KMS-11 (cell line): ENCODE measurements at regions not wholly inside any gene's neighbourhood (a gene's known extent, or its start where the extent isn't known, plus 50 kb on each side); places are given as distances from the start of the nearest gene placed in this dataset.

Experiments
- H2AFZ ChIP-seq: fragments of 200-600 bp; sonication (generic); 2 replicates; pipeline ENCODE4 v1.6.1; 2016; ENCODE audit warnings: antibody characterized with exemption, mixed run types, low read depth
- H3K27ac ChIP-seq: fragments of 200-600 bp; sonication (generic); 2 replicates; pipeline ENCODE4 v1.6.1; 2016; ENCODE audit warnings: mild to moderate bottlenecking, mixed run types
- H3K27me3 ChIP-seq: fragments of 200-600 bp; sonication (generic); 2 replicates; pipeline ENCODE4 v1.6.1; 2017; ENCODE audit warnings: mild to moderate bottlenecking, low read depth, mixed run types, moderate library complexity; ENCODE audit not compliant: insufficient read depth
- H3K36me3 ChIP-seq: fragments of 200-600 bp; sonication (generic); 2 replicates; pipeline ENCODE4 v1.6.1; 2017; ENCODE audit warnings: mild to moderate bottlenecking, mixed run types; ENCODE audit not compliant: insufficient read depth
- H3K4me1 ChIP-seq: fragments of 200-600 bp; sonication (generic); 2 replicates; pipeline ENCODE4 v1.6.1; 2016; ENCODE audit warnings: mild to moderate bottlenecking, low read depth, mixed run types; ENCODE audit not compliant: poor library complexity, severe bottlenecking
- H3K4me2 ChIP-seq: fragments of 200-600 bp; sonication (generic); 2 replicates; pipeline ENCODE4 v1.7.0; 2016; ENCODE audit warnings: mild to moderate bottlenecking, mixed run types
- H3K4me3 ChIP-seq: fragments of 200-600 bp; sonication (generic); IDR thresholded peaks from 2 replicates; pipeline ENCODE4 v1.6.1; 2017; ENCODE audit warnings: low read depth, low read length, mixed read lengths; ENCODE audit not compliant: insufficient read depth
- H3K79me2 ChIP-seq: fragments of 200-600 bp; sonication (generic); 2 replicates; pipeline ENCODE4 v1.6.1; 2016; ENCODE audit warnings: low read depth, mixed run types; ENCODE audit not compliant: insufficient read depth
- H3K9ac ChIP-seq: fragments of 200-600 bp; sonication (generic); 2 replicates; pipeline ENCODE4 v1.6.1; 2016; ENCODE audit warnings: mild to moderate bottlenecking, mixed run types
- H4K20me1 ChIP-seq: fragments of 200-600 bp; sonication (generic); 2 replicates; pipeline ENCODE4 v1.6.1; 2016; ENCODE audit warnings: mild to moderate bottlenecking, mixed run types; ENCODE audit not compliant: insufficient read depth
- CTCF ChIP-seq: fragments of 200-600 bp; sonication (generic); conservative IDR thresholded peaks from 2 replicates; pipeline ENCODE4 v1.6.1; 2017; ENCODE audit warnings: low read depth, mild to moderate bottlenecking, antibody characterized with exemption, low read length, moderate library complexity, mixed read lengths

DNA sequence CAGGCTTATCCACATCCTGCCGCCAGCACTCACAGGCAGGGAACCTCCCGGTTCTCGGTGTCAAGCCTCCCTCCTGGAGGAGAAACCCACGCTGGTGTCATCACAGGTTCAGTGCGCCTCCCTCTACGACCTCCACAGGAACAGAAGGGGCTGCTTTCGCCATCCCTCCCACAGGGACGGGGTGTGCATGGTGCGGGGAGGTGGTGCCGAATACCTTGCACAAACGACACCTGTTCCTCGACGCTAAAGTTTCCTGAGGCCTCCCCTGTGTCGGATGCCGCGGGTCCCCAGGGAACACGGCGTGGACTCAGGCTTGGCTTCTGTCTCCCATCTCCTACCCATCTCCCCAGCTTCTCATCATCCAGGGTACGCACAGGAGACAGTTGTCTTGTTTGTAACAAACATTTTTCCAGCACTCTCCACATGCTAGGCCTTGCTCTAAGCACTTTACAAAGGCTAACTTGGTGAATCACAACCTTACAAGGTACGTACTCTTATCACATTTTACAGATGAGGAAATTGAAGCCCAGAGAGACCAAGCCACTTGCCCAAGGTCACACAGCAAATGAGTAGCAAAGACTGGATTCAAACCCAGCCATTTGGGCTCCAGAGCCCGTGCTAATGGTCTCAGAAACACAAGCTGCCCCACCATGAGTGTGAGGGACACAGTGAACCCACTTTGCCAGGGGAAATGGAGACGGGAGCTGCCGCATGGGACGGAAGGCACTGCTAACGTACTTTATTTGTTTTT is 271.6 kb downstream of the C16orf95 start:
- Histone ChIP-seq H3K27ac (no peak overlapping the region), H3K4me1 (no peaks in the 10 kb centered on the region), H3K4me2 (no peak overlapping the region), H3K4me3 (no peak overlapping the region), H2AFZ (no peak overlapping the region), H3K79me2 (no peaks in the 10 kb centered on the region), H4K20me1 (no peaks in the 10 kb centered on the region), H3K9ac (no peak overlapping the region), H3K36me3 (no peaks in the 10 kb centered on the region), H3K27me3 (no peaks in the 10 kb centered on the region; the same call in 1 of the 2 replicates)
- TF ChIP-seq CTCF: no peak

DNA sequence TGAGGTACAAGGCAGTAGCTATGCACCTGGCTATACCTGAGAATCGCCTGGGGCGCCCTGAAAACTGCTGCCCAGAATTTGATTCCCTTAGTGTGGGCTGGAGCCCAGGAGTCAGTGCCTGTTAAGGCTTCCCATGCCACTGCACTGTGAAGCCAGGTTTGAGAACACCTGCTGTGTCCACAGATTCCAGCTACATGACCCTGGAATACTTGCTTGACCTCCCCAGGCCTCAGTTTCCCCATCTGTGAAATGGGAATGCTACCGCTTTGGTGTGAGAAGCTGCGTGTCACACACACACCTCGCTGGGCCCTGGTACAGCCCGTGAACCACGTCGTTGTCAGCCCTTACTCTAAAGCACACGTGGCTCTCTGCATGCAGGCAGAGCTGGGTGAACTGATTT is 271.0 kb downstream of the C16orf95 start:
- no peaks in the 10 kb centered on the region for H3K79me2 ChIP-seq
- TF ChIP-seq CTCF: no peak

GRCh38 chr16:87047221-87048037 is 269.8 kb downstream of the C16orf95 start:
- H3K4me2 ChIP-seq: no peak overlapping the region

More for the DNA sequence above, 271.0 kb downstream of the C16orf95 start:
- Histone ChIP-seq H3K9ac (no peak overlapping the region), H3K4me1 (no peaks in the 10 kb centered on the region), H3K27ac (no peak overlapping the region), H3K4me3 (no peak overlapping the region), H3K27me3 (no peaks in the 10 kb centered on the region; the same call in 1 of the 2 replicates), H3K36me3 (no peaks in the 10 kb centered on the region), H3K4me2 (no peak overlapping the region), H4K20me1 (no peaks in the 10 kb centered on the region), H2AFZ (no peak overlapping the region)

More at GRCh38 chr16:87047221-87048037, 269.8 kb downstream of the C16orf95 start:
- no peaks in the 10 kb centered on the region; the same call in 1 of the 2 replicates for H3K27me3 ChIP-seq
- no peaks in the 10 kb centered on the region for H3K79me2 ChIP-seq
- no peak overlapping the region for H3K9ac ChIP-seq
- no peak overlapping the region for H3K4me3 ChIP-seq
- H3K36me3 ChIP-seq: no peaks in the 10 kb centered on the region
- H3K27ac ChIP-seq: no peak overlapping the region
- H3K4me1 ChIP-seq: no peaks in the 10 kb centered on the region
- H2AFZ ChIP-seq: no peak overlapping the region
- TF ChIP-seq CTCF: no peak
- H4K20me1 ChIP-seq: no peaks in the 10 kb centered on the region
